Fibroblast of the conjunctiva (primary cell): ENCODE measurements at regions not wholly inside any gene's neighbourhood (a gene's known extent, or its start where the extent isn't known, plus 50 kb on each side); places are given as distances from the start of the nearest gene placed in this dataset.

ENCODE experiments used
- DNase-seq: peaks from one replicate; pipeline ENCODE4 v3.0.0-alpha.2; 2010; ENCODE audit warnings: low read depth

DNA sequence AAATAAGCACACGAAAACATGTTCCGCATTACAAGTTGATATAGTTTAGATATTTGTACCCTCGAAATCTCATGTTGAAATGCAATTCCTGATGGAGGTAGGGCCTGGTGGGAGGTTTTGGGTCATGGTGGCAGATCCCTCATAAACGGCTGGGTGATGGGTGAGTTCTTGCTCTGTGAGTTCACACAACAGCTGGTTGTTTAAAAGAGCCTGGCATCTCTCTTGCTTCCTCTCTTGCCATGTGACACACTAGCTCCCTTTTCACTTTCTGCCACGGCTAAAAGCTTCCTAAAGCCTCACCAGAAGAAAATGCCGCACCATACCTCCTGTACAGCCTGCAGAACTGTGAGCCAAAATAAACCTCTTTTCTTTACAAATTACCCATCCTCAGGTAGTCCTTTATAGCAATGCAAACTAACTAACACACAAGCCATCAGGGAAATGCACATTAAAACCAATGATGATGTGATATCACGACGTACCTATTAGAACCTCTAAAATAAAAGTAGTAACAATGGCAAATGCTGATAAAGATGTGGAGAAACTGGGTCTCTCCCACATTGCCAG is 188.5 kb downstream of the ANAPC1 start:
- DNase-seq, result no peak

DNA sequence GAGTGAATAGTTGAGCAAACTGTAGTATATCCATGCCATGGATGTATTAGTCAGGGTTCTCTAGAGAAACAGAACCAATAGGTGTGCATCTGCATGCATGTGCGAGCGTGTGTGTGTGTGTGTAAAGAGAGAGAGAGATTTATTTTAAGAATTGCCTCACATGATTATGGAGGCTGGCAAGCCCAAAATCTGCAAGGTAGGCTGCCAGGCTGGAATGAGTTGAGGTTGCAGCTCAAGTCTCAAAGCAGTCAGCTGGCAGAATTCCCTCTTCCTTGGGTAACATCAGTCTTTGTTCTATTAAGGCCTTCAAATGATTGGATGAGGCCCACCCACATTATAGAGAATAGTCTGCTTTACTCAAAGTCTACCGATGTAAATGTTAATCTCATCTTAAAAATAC is 187.8 kb downstream of the ANAPC1 start:
- no peak for DNase-seq

DNA sequence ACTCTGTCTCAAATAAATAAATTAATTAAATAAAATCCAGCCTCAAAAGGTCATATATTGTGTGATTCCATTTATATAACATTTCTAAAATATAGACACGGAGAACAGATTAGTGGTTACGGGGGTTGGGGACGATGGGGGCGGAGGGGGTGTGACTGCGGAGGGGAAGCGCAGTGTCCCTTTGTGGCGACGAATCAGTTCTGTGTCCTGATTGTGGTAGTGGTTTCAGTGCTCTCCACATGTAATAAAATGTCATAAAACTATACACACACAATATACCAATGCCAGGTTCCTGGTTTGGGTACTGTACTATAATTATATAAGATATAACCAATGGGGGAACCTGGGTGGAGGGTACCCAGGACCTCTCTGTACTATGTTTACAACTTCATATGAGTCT is 186.4 kb downstream of the ANAPC1 start:
- no peak for DNase-seq

DNA sequence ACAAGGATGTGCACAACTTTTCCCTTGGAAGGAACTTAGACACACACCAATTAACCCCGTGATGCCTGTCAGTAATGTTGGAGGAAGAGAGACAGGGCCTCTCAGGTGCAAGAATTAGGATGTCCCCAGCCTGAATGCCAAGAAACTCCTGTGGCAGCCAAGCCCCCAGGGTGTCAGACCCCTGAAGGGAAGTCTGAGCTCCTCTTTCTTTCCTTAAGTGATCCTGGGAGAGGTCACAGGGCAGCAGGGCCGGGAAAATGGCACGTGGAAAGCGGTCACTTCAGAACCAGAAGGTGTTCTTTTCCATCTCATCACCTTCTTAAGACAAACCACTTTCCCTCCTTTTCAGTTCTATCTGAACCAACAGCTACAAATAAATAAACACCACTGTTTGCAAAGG is 185.9 kb downstream of the ANAPC1 start:
- DNase-seq, result no peak

DNA sequence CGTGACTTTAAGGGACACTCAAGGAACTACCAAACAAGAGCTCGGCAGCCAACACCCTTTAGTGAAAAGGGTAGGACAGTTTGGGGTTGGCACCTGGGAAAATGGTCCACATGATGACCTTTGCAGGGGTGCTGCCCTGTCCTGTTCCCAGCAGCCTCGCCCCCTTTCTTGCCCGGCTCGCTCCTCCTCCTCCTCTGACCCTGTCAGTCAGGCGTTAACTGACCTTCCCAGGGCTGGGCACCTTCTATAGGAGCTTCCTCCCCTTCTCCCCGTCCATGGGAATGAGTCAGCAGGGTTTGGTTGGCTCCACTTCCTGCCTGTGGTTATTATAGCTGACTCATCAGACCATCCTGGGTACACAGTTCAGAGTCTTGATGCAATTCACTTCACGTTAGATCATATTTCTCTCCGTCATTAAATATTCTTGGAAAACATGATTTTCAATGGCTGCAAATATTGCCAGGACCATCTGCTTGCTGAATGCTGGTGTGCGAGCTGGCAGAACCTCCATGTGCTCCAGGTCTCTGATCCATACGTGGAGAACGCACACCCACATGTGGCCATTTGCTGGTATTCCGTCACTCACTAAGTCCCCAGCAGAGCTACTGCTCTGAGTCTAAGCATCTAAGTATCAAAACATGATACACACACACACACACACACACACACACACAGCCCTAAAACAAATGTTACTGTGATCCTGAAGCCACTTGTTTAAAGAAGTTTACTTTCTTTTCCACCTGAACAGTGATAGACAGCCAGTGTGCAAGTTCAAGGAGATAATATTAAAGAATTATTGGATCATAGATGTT is 185.0 kb downstream of the ANAPC1 start:
- peak; percentile 97 for DNase-seq

DNA sequence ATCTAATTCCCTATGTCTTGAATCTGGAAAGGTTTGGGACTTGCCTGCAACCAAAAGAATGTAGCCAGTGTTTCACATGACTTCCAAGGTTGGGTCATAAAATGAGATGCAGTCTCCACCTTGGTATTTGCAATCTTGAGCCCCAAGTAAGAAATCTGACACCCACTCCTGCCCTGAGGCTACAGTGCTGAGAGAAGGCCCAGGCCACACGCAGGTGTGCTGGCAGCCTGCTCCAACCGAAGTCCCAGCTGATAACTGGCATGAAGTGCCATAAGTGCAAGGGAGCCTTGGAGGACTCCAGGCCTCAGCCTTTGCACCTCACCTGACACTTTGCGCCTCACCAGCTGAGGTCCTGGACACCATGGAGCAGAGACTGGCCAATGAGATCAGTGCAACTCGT is 182.7 kb downstream of the ANAPC1 start:
- DNase-seq, result no peak

DNA sequence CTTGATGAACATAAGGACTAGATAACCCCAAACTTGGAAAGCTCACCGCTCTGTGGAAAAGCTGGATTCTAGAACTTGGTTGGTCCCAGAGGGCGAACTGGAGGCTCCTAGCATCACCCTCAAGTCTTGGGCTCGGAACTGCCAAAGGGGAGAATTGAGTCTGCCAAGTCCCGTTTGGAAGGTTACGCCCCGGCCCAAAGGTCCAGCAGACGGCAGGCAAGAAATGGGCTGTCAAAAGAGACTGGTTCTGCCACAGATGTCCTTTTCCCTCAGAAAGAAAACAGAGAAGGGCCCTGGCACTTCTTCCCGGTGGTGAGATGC is 182.2 kb downstream of the ANAPC1 start:
- no peak for DNase-seq

DNA sequence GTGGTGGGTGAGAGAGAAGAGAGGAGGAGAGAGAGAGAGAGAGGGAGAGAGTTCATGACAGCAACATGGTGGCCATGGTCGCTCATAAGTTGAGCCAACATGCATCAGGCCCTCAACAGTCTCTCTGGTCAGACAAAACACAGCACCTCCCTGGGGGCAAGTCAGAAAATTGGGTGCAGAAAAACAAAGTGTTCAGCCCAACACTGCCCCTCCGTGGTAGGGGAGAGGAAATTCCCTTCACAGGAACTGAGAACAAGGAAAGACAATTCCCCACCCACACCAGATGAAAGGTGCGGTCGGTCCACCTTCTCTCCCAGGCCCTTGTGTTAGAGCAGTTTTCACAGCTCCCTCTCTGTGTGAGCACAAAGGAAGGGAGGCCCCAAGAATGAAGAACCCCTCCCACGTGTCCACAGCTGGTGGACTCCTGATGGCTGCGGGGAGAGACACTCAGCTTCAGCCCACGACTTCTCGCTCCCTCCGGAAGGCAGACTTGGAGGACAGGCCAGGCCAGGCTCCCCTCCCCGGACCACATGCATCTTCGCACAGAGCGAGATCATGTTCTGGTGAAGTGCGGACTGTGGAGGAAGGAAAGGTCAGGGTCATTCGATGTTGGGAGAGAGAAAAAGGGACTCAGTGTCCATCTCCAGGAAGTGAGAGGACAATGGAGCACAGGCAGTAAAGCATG is 181.7 kb downstream of the ANAPC1 start:
- peak; percentile 44 for DNase-seq

DNA sequence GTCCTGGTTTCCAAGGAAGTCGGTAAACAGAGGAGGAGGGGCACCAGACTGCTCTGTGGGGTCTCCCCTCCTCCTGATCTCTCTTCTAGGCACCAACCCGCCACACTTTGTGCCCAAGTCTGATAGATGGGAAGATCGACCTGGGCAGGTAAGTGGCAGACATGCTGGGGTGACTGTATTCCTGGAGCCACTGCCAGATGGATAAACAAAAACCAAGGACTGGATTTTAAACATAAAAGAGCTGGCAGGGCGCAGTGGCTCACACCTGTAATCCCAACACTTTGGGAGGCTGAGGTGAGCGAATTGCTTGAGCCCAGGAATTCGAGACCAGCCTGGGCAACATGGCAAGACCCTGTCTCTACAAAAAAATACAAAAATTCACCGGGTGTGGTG is 181.2 kb downstream of the ANAPC1 start:
- DNase-seq, result no peak

DNA sequence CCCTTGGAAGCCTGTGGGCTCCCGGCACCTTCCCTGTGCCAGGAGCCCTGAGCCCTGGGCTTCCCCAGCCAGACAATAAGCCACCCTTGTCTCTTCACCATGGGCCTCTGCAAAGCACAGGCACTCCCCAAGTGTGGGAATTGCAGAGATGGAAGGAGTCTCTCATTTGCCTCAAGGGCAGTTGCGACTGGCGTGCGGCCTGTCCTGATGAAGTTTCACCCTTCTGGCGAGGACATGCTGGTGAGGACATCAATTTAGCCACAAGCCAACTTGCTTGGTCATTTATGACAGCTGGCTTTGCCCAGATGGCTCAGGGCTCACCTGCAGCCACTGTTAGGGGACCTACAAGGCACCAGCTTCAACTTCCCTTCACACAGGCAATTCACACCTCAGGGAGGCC is 180.2 kb downstream of the ANAPC1 start:
- DNase-seq, result no peak

DNA sequence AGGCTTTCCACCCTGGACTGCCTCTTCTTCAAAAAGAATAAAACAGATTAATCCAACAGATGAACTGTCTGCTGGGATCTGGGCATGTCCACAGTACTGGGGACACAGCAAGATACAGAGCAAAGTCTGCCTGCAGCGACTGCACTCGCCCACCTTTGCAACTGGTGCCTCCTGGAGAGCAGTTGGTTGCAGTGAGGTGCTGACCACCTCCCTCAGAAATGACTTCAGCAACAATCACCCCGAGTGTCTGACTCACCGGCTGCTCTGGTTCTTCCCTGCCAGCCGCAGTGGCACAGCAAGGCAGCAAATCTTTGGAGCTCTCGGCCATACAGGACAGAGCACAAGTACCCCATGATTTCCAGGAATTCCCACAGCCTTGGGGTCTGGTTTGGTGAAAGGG is 179.7 kb downstream of the ANAPC1 start:
- DNase-seq, result no peak

DNA sequence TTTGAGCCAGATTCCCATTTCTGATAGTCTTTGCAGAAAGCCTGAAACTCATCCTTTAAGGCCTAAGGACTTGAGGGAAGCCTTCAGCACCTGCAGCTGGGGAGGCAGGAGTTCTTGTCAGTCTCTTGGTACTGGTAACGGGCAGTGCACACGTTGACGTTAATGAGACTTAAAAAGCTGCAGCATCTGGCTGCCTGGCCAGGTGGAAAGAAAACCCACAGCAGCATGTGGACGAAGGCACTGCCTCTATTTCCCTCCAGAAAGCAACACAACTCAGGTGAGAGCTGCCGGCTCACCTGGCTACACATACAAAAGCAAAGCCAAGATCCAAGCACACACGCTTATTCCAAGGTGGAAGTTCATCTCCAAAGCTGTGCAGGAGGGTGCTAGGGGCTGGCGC is 178.8 kb downstream of the ANAPC1 start:
- DNase-seq, result no peak

DNA sequence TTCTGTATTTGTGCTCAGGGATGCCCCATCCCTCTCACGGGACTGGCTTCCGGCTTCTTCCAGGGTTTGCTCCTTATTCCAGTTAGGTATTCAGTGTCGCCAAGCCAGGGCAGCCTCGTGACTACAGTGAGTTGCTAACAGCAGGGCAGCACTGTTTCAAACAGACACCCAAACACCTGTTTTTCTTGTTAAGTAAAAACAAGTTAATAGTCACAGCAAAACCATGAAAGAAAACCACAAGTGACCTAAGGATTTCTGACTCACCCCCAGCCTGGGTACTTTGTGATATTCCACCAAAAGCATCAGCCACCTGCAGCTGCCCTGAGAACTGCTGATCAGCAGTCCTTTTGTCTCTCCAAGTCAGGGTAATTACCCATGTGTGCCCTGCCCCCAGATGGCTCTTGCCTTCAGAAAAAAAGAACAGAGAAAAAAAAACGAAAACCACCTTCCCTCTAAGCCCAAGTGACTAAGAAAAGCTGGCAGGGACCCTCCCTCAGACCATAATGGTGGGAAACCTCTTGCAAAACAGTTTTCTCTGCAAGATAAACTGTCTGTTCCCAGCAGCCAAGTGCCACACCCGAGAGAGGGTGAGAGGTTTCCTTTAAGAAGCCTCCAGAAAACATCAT is 178.2 kb downstream of the ANAPC1 start:
- peak; percentile 39 for DNase-seq

DNA sequence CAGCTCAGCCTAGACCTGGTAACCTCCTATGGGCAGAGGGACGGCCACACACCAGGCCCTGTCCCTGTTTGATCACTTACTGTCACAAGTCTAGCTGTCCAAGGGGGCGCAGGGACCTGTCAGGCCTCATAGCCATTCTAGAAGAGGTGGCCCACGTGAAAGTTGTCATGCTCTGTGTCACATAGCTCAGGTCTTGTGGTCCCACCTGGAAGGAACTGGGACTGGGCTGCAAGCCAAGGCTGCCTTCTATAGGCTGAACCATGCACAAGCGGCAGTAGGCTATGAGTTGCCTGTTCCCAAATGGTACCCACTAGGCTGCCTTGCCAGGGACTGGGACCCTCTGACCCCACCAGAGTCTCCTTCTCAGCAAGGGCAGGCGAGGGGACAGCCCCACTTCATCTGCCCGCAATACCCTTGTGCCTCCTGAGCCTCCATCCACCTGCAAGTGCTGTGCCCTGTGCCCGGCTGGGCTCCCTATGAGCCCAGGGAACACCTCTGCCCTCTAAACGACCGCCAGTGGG is 177.5 kb downstream of the ANAPC1 start:
- DNase-seq, result no peak

DNA sequence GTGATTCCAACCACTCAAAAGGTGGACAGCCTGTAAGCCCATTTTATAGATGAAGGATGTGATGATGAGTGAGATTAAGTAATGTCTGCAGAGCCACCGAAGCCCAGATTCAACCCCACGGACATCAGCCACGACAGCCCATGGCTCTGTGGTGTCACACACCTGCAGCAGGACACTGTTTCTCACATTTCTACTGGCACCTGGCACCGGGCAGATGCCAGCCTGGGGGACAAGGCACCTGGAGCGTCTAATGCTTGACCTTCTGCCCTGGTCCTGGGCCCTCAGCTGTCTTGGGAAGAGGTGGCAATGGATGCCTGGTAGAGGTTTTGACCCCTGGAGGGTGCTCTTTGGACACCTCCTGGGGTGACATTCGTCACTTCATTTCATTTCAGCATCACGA is 176.3 kb downstream of the ANAPC1 start:
- no peak for DNase-seq

DNA sequence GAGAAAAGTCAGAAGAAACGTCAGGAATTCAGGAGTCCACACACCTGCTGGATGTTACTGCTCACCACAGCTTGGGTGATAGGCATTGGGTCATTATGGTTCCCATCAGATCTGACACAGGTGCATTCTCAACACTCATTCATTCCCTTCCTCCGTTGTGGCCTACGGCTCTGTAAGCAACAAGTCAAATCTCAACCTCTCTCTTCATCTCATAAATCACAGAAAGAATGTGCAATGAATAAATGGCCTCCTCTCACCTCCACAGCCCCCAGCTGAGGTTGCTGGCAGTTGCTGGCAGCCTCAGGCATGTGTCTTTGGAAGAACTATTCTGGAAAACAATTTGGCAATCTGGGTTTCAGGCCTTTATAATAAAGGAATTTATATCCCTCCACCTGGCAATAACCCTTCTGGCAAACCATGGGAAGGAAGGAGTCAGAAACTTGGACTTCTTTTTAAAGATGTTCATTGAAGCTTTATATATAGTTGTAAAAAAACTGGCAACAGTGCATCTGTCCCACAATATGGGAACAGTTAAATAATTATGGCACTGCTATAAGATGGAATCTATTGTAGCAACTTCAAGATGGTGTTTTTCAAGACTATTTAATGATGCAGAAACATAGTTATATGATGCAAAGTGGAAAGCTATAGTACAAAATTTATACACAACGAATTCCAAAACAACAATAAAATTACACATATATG is 175.4 kb downstream of the ANAPC1 start:
- no peak for DNase-seq

DNA sequence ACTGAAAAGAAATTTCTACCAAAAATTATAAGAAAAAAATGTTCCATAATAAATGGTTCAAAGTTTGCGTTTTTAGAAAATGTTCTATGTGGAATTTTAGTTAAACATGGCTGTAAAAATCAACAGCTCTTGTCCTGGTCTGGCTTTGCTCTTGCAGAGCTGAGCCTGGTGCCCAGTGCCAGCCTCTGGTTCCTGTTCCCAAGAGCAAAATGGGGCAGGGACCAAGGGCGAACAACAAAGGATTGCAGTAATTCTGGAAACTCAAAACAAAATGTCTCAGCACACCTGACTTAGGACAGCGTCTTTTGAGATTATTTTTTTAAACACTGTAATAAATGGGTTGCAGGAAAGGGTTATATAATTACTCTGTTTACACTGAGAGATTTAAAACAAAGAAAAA is 174.7 kb downstream of the ANAPC1 start:
- DNase-seq, result no peak

DNA sequence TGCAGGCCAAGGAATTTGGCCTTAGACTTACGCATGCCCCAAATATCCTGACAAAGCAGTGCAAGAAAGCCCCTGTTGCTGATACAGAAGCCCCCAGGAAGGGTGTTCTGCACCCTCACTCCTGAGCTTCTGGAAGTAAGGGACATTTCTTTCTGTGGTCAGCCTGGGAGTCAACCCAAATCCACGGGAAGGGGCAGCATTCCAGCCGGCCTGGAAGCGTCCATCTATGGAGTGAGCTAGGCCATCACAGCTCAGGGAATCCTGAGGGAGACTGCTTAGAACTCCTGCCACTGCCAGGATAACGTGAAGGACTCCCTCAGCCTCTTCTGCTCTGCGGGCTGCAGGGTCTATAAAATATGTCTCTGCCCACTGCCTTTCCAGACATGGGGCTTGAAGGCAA is 173.9 kb downstream of the ANAPC1 start:
- DNase-seq, result no peak

DNA sequence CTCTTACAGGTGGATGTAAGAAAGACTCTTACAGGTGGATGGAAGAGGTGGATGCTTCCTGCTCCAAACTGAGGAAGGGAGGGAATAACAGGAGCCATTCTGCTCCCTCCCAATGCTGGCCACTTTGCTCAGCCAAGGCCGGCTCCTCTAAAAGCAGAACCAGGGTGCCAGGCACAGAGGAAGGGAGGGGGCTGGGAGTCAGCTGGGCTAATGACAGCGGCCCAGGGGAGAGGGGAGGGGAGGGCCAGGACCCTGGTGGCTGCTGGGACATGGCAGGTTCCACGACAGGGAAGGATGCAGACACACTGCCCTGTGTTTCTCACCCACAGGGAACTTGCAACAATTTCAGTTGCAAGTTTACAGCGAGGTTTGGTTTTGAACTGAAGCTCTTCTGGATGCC is 173.4 kb downstream of the ANAPC1 start:
- no peak for DNase-seq

DNA sequence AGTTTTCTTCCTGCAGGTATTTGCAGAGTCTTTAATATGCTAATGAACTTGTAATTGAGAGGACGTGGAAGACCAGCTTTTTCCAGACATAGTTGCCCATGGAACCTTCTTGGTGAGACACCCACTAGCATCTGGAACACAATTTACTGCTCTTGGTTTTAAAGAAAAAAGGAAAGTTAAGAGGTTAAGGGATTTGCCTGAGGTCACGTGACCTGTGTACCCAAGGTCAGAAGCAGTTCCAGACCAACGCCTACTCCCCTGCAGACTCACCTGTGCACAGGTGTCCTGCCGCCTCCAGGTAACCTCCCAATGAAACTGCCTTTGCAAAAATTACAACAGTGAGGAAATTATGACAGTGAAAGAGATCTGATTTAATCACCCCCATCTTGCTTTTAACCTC is 172.7 kb downstream of the ANAPC1 start:
- DNase-seq, result no peak

DNA sequence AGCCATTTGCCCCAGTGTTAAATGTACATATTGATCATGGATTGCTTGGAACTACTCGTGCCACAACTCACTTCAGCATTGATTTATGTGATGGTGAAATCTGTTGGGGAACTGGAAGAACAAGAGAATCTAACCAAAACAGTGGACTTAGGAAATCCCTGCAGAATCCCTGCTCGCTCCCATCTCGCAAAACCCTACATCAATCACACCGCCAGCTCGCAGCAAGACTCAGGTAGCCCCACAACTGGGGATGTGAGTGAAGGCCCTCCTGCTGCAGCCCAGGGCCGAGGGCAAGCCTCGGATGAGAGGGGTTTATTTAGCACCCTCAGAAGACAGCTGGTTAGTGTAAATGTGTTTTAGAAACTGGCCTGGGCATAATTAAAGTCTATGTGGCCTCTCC is 171.6 kb downstream of the ANAPC1 start:
- no peak for DNase-seq

DNA sequence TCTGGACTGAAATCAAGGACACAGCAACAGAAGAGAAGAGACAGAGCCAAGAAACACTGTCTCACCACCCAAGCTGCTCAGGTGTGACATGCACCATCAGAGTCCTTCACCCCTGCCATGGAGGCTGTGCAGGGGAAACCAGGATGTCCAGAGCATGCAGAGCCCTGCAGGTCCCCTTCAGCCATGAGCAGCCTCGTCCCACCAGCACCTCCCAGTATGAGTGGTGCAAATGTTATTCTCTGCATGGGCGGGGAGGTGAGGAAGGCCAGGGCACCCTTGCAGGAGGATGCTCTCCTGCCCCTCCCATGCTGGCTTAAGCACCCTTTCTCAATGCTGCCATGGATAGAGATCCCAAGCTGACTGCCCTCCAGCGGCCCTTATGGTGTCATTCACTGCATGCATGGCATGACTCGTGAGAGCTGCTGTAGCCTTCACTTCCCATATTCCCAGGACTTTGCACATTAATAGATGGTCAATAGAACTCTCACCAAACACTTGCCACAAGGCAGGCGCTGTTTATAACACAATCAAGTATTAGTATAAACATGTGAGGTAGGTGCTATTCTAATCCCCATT is 171.0 kb downstream of the ANAPC1 start:
- DNase-seq, result no peak
